GM06990 (cell line): ENCODE measurements at regions not wholly inside any gene's neighbourhood (a gene's known extent, or its start where the extent isn't known, plus 50 kb on each side); places are given as distances from the start of the nearest gene placed in this dataset.
"Not testable (repeated sequence)": the region's sequence is repeated elsewhere in the genome, so short reads cannot be mapped to it uniquely, and the experiment has no call there.

Experiments
- DNase-seq: peaks from one replicate; pipeline ENCODE4 v3.0.0-alpha.2; 2011; ENCODE audit not compliant: insufficient read length; ENCODE audit errors: extremely low read depth
- H3K27me3 ChIP-seq: replicated peaks from 2 replicates; pipeline ENCODE4 v1.6.0; 2011; ENCODE audit warnings: low read length; ENCODE audit not compliant: control insufficient read depth, insufficient read depth
- H3K36me3 ChIP-seq: 2 replicates; pipeline ENCODE4 v1.5.1; 2011; ENCODE audit warnings: low read length; ENCODE audit not compliant: control insufficient read depth, insufficient read depth
- H3K4me3 ChIP-seq: replicated peaks from 2 replicates; pipeline ENCODE4 v1.5.1; 2011; ENCODE audit warnings: low read depth, mild to moderate bottlenecking, control low read depth, low read length
- TF ChIP-seq, protein P1 (sequence below): IDR thresholded peaks from 2 replicates; pipeline ENCODE4 v1.5.1; 2011; ENCODE audit warnings: low read length, control low read depth, mild to moderate bottlenecking, inconsistent platforms; ENCODE audit not compliant: insufficient read depth, poor library complexity, severe bottlenecking

- H3K36me3 ChIP-seq, DNase-seq, H3K27me3 ChIP-seq, H3K4me3 ChIP-seq: not testable (repeated sequence)
Observed at GRCh38 chr2:37722971-37723370, 51.5 kb upstream of the CDC42EP3 start.

GRCh38 chr2:37730037-37730818 lies 58.8 kb upstream of the CDC42EP3 start:
- Histone ChIP-seq H3K36me3 (no peaks in the 10 kb centered on the region), H3K4me3 (no peak overlapping the region), H3K27me3 (no peaks in the 10 kb centered on the region)
- TF ChIP-seq, protein P1, sequence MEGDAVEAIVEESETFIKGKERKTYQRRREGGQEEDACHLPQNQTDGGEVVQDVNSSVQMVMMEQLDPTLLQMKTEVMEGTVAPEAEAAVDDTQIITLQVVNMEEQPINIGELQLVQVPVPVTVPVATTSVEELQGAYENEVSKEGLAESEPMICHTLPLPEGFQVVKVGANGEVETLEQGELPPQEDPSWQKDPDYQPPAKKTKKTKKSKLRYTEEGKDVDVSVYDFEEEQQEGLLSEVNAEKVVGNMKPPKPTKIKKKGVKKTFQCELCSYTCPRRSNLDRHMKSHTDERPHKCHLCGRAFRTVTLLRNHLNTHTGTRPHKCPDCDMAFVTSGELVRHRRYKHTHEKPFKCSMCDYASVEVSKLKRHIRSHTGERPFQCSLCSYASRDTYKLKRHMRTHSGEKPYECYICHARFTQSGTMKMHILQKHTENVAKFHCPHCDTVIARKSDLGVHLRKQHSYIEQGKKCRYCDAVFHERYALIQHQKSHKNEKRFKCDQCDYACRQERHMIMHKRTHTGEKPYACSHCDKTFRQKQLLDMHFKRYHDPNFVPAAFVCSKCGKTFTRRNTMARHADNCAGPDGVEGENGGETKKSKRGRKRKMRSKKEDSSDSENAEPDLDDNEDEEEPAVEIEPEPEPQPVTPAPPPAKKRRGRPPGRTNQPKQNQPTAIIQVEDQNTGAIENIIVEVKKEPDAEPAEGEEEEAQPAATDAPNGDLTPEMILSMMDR, result no peak
- DNase-seq, result no peak

DNA sequence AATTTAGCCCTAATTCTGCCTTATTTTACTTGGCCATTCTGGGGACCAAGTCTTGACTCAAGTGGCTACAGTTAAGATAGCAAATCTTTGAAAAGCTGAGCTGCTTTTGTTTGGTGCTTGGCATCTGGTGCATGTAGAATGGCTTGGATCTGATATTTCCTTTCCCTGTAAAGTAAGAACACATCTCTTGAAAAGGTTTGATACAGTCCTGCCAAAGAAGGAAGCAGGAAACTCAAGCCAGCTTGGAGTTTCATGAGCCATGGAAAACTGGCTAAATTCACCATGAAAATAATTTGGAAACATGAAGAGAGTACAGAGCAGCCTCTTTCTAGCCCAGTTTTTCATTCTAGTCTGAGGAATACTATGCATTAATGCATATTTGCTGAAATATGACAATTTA lies 61.0 kb upstream of the CDC42EP3 start:
- H3K36me3 ChIP-seq, H3K4me3 ChIP-seq, DNase-seq, H3K27me3 ChIP-seq: not testable (repeated sequence)

- Histone ChIP-seq H3K36me3 (no peaks in the 10 kb centered on the region), H3K4me3 (no peak overlapping the region), H3K27me3 (no peaks in the 10 kb centered on the region)
- TF ChIP-seq, protein P1, result no peak
- DNase-seq, result no peak
Observed at GRCh38 chr2:37733251-37733650, 61.8 kb upstream of the CDC42EP3 start.

DNA sequence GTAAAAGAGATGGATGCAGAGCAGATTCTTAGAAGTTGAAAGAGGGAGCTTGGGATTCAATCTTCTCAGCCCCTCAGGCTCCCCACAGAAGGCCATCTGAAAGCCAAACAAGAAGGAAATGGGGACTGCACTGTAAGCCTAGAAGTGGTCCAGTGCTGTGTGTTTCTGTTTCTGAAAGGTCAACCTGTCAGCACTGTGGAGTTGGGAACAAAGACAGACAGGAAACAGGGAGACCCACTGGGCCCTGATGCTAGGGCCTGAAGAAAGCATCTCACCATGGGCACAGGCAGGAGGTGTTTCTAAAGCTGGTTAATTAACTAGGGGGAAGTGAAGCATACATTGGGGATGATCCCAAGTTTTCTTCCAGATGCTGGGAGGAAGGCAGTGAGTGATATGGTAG lies 62.5 kb upstream of the CDC42EP3 start:
- not testable (repeated sequence) for H3K36me3 ChIP-seq

DNA sequence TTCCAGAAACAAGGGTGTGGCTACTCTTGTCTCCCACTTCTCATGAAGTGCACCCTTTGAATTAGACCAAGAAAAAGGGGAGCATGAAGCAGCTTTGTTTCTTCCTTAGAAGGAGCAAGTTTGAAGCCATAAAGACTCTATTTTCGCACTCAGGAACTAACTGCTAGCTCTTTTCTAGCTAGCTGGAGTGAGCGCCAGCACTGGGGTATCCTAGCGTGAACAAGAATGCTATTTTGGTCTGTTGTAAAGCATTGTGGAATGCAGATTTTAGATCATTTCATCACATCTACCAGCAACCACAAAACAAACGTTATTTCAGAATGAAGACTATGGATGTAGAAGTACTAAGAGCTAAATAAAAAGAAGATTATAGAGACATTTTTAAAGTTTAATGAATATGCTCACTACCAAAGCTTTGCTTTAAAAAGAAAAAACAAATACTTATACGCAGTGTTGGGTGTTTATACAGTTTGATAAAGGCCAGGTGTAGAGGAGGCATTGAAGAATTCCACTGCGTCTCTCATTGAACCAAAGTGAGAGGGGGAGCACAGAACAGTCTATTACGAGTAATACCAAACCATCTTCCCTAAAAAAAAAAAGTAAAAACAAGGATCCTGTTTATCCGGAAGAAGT lies 63.6 kb upstream of the CDC42EP3 start:
- H3K4me3 ChIP-seq, DNase-seq: not testable (repeated sequence)

More for the DNA sequence above, 62.5 kb upstream of the CDC42EP3 start:
- not testable (repeated sequence) for H3K4me3 ChIP-seq, H3K27me3 ChIP-seq, DNase-seq

DNA sequence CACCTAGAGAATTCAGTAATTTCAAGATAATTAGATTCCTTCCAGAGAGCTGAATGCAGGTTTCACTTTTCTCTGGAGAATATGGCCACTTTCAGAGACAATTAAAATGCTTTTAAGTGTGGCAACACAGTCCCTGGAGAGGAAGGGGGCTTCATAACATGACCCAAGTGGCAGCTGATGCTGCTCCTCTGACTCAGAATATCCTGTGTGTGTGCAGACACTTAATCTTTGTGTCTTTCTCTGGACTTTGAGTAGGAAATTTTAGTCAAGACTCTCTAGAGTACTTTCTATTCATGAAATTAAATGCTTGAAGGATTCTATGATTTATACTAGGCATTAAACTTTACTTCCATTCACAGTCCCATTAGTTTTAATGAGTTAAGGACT lies 64.1 kb upstream of the CDC42EP3 start:
- H3K27me3 ChIP-seq, H3K4me3 ChIP-seq, H3K36me3 ChIP-seq, DNase-seq: not testable (repeated sequence)

More for the DNA sequence above, 63.6 kb upstream of the CDC42EP3 start:
- H3K36me3 ChIP-seq, H3K27me3 ChIP-seq: not testable (repeated sequence)

GRCh38 chr2:37737507-37737906 lies 66.1 kb upstream of the CDC42EP3 start:
- H3K4me3 ChIP-seq, result no peak overlapping the region
- TF ChIP-seq, protein P1, result no peak
- no peak for DNase-seq
- H3K36me3 ChIP-seq, result no peaks in the 10 kb centered on the region
- no peaks in the 10 kb centered on the region for H3K27me3 ChIP-seq
